C4-2B (cell line): ENCODE measurements at regions not wholly inside any gene's neighbourhood (a gene's known extent, or its start where the extent isn't known, plus 50 kb on each side); places are given as distances from the start of the nearest gene placed in this dataset.

ENCODE experiments used
- H3K27ac ChIP-seq: fragments of 450-650 bp; 2 replicates; pipeline ENCODE4 v1.5.1; 2017
- CTCF ChIP-seq: fragments of 450-650 bp; conservative IDR thresholded peaks from 2 replicates; pipeline ENCODE4 v1.5.1; 2017; ENCODE audit warnings: mild to moderate bottlenecking
- ZFX ChIP-seq: fragments of 450-650 bp; IDR thresholded peaks from 2 replicates; pipeline ENCODE4 v1.6.1; 2017

GRCh38 chr3:27567251-27567650, 83.1 kb upstream of the SLC4A7 start:
- no peak overlapping the region for H3K27ac ChIP-seq
- TF ChIP-seq ZFX (no peak), CTCF (no peak)

- no peak for TF ChIP-seq CTCF
- no peak for TF ChIP-seq ZFX
Measured at GRCh38 chr3:27565201-27565852, 81.1 kb upstream of the SLC4A7 start.

DNA sequence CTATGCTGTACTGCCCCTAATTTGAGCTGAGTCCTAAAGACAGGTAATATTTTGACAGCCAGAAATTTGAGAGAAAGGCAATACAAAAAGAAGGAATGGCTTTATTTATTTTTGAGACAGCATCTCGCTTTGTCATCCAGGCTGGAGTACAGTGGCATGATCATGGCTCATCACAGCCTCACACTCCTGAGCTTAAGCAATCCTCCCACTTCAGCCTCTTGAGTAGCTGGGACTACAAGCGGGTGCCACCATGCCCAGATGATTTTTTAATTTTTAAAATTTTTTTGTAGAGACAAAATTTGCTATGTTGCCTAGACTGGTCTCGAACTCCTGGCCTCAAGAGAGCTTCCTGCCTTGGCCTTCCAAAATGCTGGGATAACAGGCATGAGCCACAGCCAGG, 77.4 kb upstream of the SLC4A7 start:
- no peak for TF ChIP-seq ZFX
- no peak for TF ChIP-seq CTCF
- H3K27ac ChIP-seq, result no peak overlapping the region

More at GRCh38 chr3:27565201-27565852, 81.1 kb upstream of the SLC4A7 start:
- no peak overlapping the region for H3K27ac ChIP-seq

DNA sequence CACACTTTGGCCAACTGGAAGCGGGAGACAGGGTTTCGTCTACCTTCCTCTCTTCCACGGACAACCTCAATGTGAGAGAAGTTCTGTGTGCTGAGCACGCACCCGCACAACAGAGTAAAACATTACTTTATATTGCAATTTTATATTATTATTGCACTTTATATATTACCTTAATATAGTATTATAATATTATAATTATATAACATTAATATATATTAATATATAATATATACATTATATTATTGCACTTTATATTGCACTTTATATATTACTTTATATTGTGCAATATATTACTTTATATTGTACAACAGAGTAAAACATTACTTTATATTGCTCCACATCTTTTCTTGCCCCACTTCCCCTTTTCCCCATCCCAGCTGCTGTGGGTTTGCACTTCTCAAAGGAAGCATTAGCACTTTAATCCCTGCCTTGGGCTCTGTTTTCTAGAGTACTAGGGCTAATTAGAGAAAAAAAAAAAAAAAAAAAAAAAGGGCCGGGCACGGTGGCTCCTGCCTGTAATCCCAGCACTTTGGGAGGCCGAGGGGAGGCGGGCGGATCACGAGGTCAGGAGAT, 76.4 kb upstream of the SLC4A7 start:
- TF ChIP-seq CTCF, result no peak
- no peak for TF ChIP-seq ZFX
- no peak overlapping the region for H3K27ac ChIP-seq

DNA sequence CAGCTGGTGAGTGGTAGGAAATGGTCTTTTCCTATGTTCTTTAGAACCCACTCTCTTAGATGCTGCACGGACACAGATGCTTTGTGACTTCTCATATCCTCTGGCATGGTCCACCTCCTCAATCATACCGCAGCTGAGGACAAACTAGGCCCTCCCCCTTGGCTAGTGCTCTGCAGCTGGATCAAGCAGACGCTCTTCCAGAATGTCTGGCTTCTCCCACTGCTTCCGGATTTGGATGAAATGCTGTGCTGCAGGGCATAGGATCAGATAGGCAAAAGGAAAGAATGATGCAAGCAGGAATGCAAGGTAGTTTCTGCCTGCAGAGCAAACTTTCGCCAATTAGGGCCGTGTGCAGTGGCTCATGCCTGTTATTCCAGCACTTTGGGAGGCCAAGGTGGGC, 75.7 kb upstream of the SLC4A7 start:
- TF ChIP-seq ZFX (no peak), CTCF (no peak)

DNA sequence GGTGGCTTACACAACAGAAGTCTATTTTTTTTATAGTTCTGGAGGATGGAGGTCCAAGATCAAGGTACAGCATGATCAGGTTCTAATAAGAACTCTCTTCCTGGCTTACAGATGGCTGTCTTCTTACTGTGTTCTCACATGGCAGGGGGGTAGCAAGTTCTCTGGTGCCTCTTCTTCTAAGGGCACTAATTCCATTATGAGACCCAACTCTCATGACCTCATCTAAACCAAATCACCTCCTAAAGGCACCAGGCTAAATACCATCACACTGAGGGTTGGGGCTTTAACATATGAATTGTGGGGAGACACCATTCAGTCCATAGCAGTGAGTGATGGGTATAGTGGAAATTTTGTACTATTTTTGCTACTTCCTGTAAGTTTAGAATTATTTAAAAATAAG, 75.2 kb upstream of the SLC4A7 start:
- no peak overlapping the region for H3K27ac ChIP-seq
- TF ChIP-seq ZFX, result no peak
- no peak for TF ChIP-seq CTCF

More for the DNA sequence above, 75.7 kb upstream of the SLC4A7 start:
- no peak overlapping the region for H3K27ac ChIP-seq

DNA sequence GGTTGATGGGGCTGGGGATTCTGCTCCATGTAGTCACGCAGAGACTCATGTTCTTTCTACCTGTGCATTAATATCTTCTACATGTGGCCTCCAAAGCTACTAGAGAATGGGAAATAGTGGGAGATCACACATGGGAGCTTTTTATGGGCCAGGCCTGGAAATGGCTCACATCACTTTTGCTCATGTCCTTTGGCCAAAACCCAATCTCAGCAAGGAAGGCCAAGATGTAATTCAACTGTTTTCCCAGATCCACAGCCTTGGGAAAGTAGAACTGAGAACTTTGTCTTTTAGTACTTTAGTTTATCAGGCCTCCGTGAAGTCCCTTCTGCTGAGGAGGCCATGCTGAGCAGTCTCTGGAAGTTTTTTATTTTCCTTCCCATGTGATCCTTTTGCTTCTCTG, 73.2 kb upstream of the SLC4A7 start:
- no peak overlapping the region for H3K27ac ChIP-seq
- TF ChIP-seq ZFX (no peak), CTCF (no peak)
